ENCODE measurements at regions not wholly inside any gene's neighbourhood (a gene's known extent, or its start where the extent isn't known, plus 50 kb on each side); places are given as distances from the start of the nearest gene placed in this dataset.

DNA sequence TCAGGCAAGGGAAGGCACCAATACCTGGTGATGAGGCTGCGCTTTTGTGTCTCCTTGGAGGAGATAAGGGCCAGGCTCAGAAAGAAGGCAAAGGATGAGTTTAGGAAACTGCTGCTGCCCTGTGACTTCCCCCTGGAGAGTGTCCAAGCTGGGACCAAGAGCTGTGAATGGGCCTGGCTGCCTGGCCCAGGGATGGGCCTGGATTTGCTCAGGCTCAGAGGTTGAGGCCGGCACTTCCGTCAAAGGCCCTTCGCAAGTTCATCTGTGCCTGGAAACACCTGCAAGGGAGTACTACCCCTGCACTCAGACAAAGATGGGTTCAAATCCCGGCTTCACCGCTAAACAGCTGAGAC lies 50.5 kb upstream of the NANOS1 start:
- Histone ChIP-seq H4K20me1 (ENCODE audit: insufficient read depth) (no peaks in the 10 kb centered on the region), H3F3A (replicated peaks; ENCODE audit: insufficient read depth) (no peaks in the 10 kb centered on the region), H3K4me3 (ENCODE audit: low read depth in 2 of 2, low read length in 1 of 2) (no peak overlapping the region), H2AFZ (ENCODE audit: low read depth) (no peak overlapping the region), H3K79me2 (ENCODE audit: insufficient read depth) (no peaks in the 10 kb centered on the region), H3K27me3 (ENCODE audit: insufficient read depth) (no peaks in the 10 kb centered on the region; the same call in 1 of the 2 replicates), H3K4me2 (no peak overlapping the region), H3K4me1 (ENCODE audit: control insufficient read depth in 1 of 2, insufficient read depth in 2 of 2, low read depth in 1 of 2, low read length in 1 of 2) (peaks cover 0 to 7% of the 10 kb centered on the region in 2 experiments; a peak in 1 of 4 replicates), H3K9me2 (no peaks in the 10 kb centered on the region), H3K27ac (ENCODE audit: low read depth in 2 of 2, low read length in 1 of 2) (no peak overlapping the region), H3K36me3 (replicated peaks in 1 of 2; ENCODE audit: control insufficient read depth in 1 of 2, insufficient read depth in 2 of 2, low read length in 1 of 2) (no peaks in the 10 kb centered on the region), H3K9me3 (no peaks in the 10 kb centered on the region), H3K9ac (no peak overlapping the region)
- 78% methylated on average over 4 of the region's 6 CpGs for WGBS (ENCODE audit: low lambda C conversion rate)
- ChIA-PET CTCF (no interaction called here), POLR2A (no interaction called here)
- no peak for DNase-seq
- TF ChIP-seq TEAD4 (IDR thresholded peaks at IDR 0.05; ENCODE audit: borderline replicate concordance, insufficient read depth) (no peak), NRF1 (IDR thresholded peaks at IDR 0.05; ENCODE audit: low read depth, low read length) (no peak), MXI1 (IDR thresholded peaks at IDR 0.05; ENCODE audit: low read depth, low read length) (no peak), MEF2A (IDR thresholded peaks at IDR 0.05; ENCODE audit: borderline replicate concordance, low read depth) (no peak), TAF1 (IDR thresholded peaks at IDR 0.05; ENCODE audit: borderline replicate concordance, low read depth, low read length) (no peak)

- DNase-seq = no peak
- CTCF ChIA-PET = interaction anchor here (1.0 kb wide), 1 partner anchor 8 kb away, joined by 3 read pairs; no protein-coding TSS in a partner anchor
Measured at GRCh38 chr10:118979661-118980060, 49.9 kb upstream of the NANOS1 start.

More at GRCh38 chr10:118979661-118980060, 49.9 kb upstream of the NANOS1 start:
- H3K4me3 ChIP-seq (ENCODE audit: low read depth in 2 of 2, low read length in 1 of 2) = no peak overlapping the region
- no peak overlapping the region for H3K9ac ChIP-seq
- no peaks in the 10 kb centered on the region for H3K9me2 ChIP-seq
- no peaks in the 10 kb centered on the region for H3K9me3 ChIP-seq
- 81% methylated on average over 8 of the region's 8 CpGs for WGBS (ENCODE audit: low lambda C conversion rate)
- H4K20me1 ChIP-seq (ENCODE audit: insufficient read depth) = no peaks in the 10 kb centered on the region
- H3K4me2 ChIP-seq = no peak overlapping the region
- no peak overlapping the region for H2AFZ ChIP-seq (ENCODE audit: low read depth)
- peaks cover 0 to 7% of the 10 kb centered on the region in 2 experiments; a peak in 1 of 4 replicates for H3K4me1 ChIP-seq (ENCODE audit: control insufficient read depth in 1 of 2, insufficient read depth in 2 of 2, low read depth in 1 of 2, low read length in 1 of 2)
- TF ChIP-seq EZH2phosphoT487 (IDR thresholded peaks at IDR 0.05; ENCODE audit: borderline replicate concordance, low read depth) (no peak), USF1 (IDR thresholded peaks at IDR 0.05; ENCODE audit: borderline replicate concordance, low read depth) (no peak), USF2 (IDR thresholded peaks at IDR 0.05; ENCODE audit: borderline replicate concordance, low read depth, low read length) (no peak), SMC3 (IDR thresholded peaks at IDR 0.05; ENCODE audit: low read depth, low read length) (no peak), IRF3 (IDR thresholded peaks at IDR 0.05; ENCODE audit: low read depth, low read length) (no peak), ELF1 (IDR thresholded peaks at IDR 0.05) (no peak), POLR2AphosphoS5 (IDR thresholded peaks at IDR 0.05; ENCODE audit: low read depth, low read length) (no peak), REST (IDR thresholded peaks at IDR 0.05; ENCODE audit: low read depth, low read length) (no peak), JUND (IDR thresholded peaks at IDR 0.05) (no peak), RFX5 (IDR thresholded peaks at IDR 0.05; ENCODE audit: low read length) (no peak), RAD21 (IDR thresholded peaks at IDR 0.05; ENCODE audit: low read length) (no peak), MEF2A (IDR thresholded peaks at IDR 0.05; ENCODE audit: borderline replicate concordance, low read depth) (no peak), FOXJ3 (CRISPR knock-in tag; IDR thresholded peaks at IDR 0.05) (no peak)
- H3K36me3 ChIP-seq (replicated peaks in 1 of 2; ENCODE audit: control insufficient read depth in 1 of 2, insufficient read depth in 2 of 2, low read length in 1 of 2) = no peaks in the 10 kb centered on the region
- no peaks in the 10 kb centered on the region for H3K79me2 ChIP-seq (ENCODE audit: insufficient read depth)
- H3F3A ChIP-seq (replicated peaks; ENCODE audit: insufficient read depth) = no peaks in the 10 kb centered on the region
- POLR2A ChIA-PET = no interaction called here
- no peak overlapping the region for H3K27ac ChIP-seq (ENCODE audit: low read depth in 2 of 2, low read length in 1 of 2)
- no peaks in the 10 kb centered on the region; the same call in 1 of the 2 replicates for H3K27me3 ChIP-seq (ENCODE audit: insufficient read depth)
